ENCODE measurements at regions not wholly inside any gene's neighbourhood (a gene's known extent, or its start where the extent isn't known, plus 50 kb on each side); places are given as distances from the start of the nearest gene placed in this dataset.

DNA sequence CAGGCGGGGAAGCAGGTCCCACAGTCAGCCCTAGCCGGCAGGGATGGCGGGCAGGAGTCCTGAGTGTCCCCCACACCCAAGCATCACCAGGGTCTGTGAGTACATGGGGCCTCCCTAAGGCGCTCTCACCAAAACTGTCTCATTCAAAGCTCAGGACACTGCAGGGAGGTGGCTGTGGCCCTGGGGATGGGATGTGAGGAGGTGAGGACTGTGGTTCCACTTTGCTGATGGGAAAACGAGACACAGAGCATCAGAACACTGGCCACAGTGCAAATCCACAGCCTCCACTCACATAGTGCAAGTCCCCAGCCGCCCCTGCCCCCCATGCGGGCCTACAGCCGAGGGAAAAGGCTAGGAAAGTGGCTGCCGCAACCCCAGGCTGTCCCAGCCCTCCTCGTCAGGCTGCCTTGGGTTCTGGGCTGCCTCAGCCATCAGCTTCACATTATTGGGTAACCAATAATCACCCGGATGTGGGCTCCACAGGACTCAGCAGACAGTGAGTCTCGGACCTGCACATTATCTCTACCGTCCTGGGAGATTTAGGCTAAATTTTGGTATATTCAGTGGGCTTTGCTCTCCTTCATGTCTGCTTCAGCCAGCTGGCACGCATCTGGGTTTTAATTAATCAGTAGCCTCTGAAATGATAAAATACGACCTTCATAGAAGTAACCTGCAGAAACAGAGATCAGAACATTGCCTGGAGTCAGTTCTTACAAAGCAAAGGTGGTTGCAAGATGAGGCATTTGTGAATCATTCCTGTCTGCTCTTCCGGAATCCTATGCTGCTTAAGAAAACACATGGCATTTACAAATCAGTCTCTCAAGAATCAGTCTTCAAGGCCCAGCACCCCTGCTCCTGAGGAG, 77.0 kb downstream of the SOX1 start:
- TF ChIP-seq EZH2phosphoT487 (IDR thresholded peaks at IDR 0.05; ENCODE audit: insufficient read depth, low read depth) = no peak
- TF ChIP-seq EZH2 (IDR thresholded peaks at IDR 0.05; ENCODE audit: insufficient read depth, poor library complexity, severe bottlenecking) = no peak
